GM12873 (cell line): ENCODE measurements at regions not wholly inside any gene's neighbourhood (a gene's known extent, or its start where the extent isn't known, plus 50 kb on each side); places are given as distances from the start of the nearest gene placed in this dataset.

ENCODE experiments used
- CTCF ChIP-seq: IDR thresholded peaks from 2 replicates; pipeline ENCODE4 v1.5.1; 2012; ENCODE audit warnings: low read depth, mild to moderate bottlenecking, moderate library complexity, low read length, control low read depth; ENCODE audit not compliant: insufficient read depth; ENCODE audit errors: missing control alignments

GRCh38 chr6:159627939-159628338, 65.1 kb downstream of the SOD2 start:
- no peak for TF ChIP-seq CTCF

- no peak for TF ChIP-seq CTCF
Observed at GRCh38 chr6:159623156-159623555, 69.9 kb downstream of the SOD2 start.

GRCh38 chr6:159620947-159621346, 72.1 kb downstream of the SOD2 start:
- TF ChIP-seq CTCF, result no peak

DNA sequence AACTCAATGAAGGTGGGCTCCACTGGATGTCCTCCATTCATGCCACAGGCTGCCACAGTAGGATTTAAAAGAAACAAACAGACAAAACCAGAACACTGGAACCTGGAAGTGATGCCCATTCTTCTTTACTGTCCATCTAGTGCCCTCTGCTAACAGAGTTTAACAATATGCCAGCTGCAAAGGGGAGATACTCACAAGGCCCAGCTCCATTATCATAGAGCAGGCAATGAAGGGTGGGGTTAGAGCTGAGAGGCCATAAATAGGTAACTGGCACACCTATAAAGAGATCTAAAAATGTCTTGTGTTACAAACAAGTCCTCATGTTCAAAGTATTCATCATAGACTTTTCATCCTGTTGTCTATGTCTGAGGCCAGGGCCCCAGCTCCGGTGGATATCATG, 75.6 kb downstream of the SOD2 start:
- no peak for TF ChIP-seq CTCF

DNA sequence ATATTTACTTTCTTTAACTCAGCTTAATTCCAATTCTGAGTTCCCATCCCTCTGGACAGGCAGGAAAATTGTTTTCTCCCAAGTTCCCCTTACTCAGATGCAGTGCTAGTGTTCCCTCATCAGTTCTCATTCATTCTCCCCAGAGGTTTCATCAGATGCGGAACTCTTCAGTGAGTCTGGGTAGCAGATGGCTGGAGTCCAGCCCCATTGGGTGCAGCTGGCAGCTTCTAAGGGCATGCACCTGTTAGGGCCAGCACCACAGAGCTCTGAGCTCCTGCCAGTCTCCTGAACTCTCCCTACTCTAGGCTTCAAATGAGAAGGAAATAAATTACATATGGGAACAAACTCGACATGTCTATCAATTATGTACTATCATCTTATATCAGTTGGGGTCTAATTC, 76.6 kb downstream of the SOD2 start:
- TF ChIP-seq CTCF, result no peak

DNA sequence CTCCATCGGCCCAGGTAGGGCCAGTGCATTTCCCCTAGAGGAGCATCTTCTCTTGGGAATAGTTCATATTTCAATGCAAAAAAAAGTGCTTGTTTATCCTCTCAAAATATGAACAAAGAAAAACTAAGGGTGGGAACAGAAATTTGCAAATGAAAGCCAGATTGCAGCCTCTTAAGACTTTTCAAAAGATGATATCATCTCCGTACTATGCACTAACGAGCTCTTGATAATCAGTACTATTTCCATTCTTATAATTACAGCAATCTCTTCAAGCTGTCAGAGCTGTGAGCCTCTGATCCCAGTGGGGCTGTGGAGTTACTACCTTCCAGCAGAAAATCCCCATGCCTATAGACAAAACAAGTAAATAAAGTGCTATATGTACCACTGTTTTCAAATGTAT, 77.1 kb downstream of the SOD2 start:
- TF ChIP-seq CTCF, result no peak

DNA sequence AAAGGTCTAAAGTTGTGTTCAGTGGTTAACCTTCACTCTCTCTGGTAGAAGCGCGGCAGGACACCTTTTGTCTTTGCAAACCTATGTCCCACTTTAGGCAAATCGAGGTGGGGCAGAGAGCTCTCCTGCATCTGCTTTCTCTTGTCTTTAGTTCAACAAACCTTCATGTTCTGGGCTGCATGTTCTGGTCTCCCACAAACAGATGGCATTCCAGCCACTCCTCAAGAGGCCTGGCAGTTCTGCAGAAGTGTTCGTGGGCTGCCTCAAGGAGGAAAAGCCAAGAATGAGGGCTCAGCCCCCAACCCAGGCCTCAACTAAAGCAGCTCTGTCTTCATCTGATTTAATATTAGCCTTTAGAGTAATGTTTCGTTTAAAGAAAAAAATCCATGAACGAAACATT, 82.2 kb downstream of the SOD2 start:
- no peak for TF ChIP-seq CTCF
